ENCODE measurements at regions not wholly inside any gene's neighbourhood (a gene's known extent, or its start where the extent isn't known, plus 50 kb on each side); places are given as distances from the start of the nearest gene placed in this dataset.

DNA sequence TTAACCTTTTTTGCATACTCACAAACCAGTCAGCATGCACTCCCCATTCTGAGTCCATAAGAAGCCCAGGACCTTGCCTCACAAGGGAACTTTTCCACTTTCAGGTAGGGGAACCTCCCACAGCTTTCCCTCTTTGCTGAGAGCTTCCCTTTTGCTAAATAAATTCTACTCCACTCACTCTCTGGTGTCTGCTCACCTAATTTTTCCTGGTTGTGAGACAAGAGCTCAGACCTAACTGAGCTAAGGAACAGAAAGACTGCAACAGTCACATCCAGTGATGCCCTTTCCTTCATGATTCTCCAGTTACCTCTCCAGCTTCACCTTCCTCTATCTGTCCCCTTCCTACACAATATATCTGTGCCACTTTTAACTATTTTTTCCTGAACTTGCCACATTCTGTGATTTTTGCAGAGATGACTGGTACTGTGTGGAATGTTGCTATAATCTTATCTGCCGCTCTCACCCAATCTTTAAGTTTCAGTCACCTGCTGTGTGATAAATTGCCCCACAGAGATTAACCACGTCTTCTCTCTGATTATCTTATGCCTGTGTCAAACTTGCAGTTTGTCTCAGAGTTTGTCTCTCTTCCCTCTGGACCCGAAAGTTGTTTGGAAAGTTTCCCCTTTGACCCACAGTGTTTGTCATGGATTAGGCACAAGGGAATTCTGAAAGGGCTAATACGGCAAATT, 737.1 kb upstream of the FLRT2 start:
- DNase-seq: no peak

DNA sequence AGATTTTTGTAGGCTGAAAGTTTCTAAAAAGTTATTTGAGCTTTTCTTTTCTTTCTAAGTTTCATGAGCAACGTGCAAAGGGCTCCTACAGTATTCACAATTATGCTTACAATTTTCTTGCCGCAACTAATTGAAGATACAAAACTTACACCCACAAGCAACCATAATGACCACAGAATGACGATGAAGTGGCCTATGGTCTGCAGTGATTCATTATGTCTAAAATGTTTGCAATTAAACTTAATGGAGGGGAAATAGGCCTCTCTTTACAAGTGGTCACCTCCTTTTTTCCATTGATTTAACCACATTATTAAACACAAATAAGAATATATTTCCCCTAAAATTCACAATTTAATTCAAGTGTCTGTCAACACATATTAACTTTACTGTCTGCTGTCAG, 732.6 kb upstream of the FLRT2 start:
- no peak for DNase-seq

DNA sequence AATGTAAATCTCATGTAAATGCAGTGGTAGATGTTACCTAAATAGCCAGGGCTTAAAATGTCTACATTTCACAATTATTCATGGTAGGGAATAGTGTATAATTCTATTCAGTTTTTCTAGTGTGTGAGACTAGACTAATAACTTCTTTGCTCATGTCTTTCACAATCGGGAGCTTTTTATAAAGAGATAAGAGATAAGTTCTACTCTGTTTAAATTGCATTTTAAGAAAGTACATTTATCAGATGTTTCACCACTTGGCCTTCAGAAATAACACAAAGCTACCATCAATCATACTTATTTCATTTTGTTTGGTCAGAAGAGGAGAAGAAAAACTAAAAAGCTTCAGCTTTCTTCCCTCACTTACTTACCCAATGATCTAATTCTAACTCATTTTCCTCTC, 725.5 kb upstream of the FLRT2 start:
- no peak for DNase-seq

DNA sequence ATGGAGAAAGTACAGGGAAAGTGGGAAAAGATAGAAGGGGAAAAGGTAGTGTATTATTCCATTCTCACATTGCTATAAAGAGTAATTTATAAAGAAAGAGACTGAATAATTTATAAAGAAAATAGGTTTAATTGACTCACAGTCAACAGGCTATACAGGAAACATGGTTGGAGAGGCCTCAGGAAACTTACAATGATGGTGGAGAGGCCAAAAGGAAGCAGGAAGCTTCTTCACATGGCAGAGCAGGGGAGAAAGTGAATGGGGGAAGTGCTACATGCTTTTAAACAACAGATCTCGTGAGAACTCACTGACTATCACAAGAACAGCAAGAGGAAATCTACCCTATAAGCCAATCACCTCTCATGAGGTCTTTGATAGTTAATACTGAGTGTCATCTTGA, 725.0 kb upstream of the FLRT2 start:
- DNase-seq: no peak

DNA sequence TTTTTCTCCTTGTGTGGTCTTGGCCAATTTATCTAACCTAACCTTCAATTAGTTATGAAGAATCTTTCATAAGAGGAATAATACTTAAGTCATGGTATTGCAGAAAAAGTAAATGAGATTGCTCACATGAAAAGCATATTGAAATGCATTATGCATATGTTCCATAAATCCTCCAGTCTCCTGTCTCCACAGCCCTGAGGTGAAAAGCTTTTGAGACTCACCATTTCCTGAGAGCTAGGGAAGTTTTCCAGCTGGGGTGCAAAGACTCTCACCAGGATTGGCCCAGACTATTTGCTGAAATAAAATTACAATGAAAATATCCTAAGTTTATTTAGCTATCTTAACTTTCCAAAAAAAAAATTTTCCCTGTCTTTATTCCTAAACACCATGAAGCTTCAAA, 723.8 kb upstream of the FLRT2 start:
- no peak for DNase-seq

DNA sequence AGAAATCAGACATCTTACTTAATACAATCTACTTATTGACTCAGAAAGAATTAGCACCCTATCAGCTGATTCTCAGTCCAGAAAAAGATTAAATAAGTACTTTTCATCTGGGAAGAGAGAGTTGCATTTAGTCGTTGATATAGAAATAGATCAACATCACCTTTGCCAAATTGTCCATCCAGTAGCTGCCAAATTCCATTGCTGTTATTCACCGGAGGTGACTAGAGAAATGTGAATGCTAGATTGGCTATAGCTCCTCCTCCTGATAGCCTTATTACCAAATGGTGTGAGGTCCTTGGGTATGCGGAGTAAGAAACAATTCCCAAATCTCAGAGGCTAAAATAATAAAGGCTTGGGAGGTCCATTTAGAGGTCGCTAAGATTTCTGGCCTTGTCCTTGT, 723.3 kb upstream of the FLRT2 start:
- DNase-seq: no peak

DNA sequence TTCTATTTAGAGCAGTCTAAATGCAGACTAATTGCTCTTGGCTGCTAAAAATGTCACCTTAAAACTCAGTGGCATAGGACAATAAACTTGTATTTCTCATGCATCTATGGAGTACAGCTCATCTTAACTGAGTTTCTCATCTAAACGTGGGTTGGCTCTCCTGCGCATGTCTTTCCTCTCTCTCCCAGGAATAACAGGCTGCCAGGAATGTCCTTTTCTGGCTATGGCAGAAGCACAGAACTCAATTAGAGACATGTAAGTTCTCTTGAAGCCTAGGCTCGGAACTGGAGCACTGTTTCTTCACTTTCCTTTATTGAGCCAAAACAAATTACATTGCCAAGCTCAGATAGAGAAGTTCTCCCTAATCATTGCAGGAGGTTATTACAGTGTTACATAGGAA, 722.3 kb upstream of the FLRT2 start:
- no peak for DNase-seq

DNA sequence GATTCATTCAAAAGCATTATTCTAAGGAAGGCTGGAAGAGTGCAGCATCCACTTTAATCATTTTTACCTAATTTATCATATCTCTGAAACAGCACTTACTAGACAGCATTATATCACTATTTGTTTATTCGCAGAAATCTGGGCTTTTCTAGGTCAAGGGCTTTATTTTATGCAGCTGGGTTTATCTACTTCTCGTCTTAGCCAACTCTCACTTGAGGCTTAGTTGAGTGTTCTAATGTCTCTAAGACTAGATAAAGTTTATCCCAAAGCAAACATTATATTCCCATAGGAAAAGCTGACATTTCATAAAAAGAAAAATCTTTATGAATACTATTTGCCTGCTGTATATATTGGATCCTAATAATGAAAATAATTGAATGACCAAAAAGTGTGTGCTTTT, 720.8 kb upstream of the FLRT2 start:
- DNase-seq: no peak

DNA sequence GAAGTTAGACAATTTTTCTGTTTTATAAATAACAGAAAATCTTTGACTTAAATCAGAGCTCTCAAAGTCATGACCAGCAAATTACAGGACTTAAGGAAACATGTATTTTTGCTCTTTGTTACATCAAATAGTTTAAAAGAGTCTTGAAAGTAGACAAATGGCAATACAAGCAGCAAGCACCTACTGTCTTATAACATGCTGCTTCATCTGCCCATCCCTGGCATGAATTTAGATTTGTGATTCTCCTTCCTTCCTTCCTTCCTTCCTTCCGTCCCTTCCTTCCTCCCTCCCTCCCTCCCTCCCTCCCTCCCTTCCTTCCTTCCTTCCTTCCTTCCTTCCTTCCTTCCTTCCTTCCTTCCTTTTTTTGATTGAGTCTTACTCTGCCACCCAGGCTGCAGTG, 715.6 kb upstream of the FLRT2 start:
- DNase-seq: no peak

DNA sequence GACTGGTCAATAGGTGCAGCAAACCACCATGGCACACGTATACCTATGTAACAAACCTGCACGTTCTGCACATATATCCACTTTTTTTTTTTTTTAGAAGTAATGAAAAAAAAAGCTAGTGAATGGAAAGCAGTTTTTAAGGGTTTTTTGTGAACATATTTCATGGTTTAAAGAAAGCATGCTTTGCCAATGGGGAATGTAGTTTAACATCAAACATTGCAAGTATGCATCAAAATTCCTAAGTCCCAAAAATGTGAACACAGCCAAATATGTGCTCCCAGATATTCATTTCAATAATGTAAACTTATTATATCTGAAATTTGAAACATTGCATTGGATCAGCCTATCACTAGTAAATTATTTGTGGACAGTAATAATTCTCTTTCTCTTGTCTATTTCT, 710.4 kb upstream of the FLRT2 start:
- no peak for DNase-seq

DNA sequence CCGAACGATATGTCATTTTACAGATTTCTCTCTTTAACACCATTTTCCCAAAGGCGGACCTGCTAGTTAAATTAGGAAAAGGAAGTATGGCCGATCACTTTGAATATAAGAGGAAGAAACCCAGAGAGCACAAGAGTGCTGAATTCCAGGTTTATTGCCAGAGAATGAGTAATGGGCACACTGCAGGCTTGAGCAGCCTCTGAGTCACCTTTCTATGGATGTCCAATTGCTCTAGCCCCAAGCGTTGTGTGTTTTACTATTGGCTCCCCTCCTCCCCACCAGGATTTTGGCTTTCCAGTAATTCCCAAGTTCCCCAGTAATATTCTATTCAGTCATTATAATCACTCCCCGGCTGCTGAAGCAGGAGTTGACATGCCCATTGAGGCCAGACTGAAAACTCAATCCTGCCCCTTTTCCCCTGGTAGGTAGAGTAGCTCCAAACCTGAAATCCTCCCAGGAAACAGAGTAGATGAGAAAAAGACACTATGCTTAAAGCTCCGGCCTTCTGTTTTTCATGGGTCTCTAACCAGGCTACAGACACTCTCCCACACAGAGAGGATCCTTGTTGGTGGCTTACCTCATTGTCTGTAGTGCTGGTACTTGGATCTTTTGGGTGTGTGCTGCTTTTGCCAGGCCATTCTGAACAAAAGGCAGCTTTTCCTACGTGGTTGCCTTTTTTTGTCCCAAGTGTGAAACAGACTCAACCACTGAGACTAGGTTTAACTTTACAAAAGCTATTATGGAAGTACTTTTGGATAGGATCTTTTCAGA, 704.3 kb upstream of the FLRT2 start:
- DNase-seq: no peak

DNA sequence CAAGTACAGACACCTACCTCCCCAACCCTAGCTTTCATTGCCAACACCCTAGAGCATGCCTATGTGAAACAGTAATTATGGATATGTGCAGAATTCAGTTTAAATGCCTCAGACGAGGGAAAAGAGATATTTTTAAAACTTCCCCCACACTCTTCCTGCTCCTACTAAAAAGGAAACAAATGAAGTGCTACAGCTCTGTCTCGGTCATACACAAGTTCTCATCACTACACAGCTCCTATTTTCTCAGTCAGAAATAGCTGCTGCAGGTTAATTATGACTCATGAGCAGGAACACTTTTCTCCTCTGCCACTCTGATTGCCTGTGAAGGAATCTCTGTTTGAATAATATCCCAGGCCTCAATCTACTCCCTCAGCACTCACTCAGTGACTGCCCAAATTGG, 703.6 kb upstream of the FLRT2 start:
- DNase-seq: no peak

DNA sequence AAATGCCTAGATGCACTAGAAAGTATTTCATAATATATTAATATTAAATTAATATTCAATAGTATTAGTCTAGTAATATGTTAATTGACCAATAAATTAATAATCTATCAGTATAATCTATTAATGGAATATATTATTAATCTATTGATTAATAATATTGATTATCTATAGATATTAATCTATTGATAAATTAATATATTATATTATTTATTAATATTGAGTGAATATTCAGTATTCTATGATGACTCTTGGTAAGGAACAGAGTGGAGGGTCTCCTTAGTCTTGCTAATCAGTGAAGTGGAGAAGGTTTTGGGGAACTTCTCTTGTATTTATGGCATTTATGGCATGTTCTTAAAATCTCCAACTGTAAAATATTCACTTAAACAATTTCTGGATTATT, 679.3 kb upstream of the FLRT2 start:
- no peak for DNase-seq

DNA sequence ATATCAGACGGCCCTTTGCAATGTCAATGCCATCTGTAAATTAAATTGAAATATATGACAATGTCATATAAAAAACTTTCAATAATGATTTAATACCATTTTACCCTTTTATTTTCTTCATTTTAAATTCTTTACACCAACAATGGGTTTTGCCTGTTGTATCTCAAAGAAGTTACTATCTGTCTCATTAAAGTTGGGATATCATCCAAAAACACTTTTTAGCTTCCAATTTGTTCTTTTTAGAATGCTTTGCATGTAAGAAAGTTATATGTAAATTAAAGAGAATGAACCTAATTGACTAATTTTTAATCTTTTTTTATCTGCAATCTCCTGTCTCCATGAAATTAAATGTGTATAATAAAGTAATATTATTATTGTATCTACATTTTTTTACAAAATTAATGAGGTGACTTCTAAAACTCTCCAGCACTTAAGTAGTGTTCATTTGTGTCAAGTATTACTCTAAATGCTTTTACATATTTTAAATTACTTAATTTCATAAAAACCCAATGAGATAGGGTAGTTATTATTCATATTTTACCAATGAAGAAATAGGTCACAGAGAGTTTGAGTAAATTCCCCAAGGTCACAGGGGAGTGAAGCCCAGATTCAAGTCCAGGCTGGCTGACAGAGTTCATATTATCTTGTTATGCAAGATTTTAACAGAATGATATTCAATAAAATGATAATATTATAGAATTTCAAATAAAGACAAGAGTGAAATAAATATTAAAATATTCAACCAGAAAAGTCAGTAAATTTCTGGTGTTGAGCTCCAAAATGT, 673.0 kb upstream of the FLRT2 start:
- no peak for DNase-seq

DNA sequence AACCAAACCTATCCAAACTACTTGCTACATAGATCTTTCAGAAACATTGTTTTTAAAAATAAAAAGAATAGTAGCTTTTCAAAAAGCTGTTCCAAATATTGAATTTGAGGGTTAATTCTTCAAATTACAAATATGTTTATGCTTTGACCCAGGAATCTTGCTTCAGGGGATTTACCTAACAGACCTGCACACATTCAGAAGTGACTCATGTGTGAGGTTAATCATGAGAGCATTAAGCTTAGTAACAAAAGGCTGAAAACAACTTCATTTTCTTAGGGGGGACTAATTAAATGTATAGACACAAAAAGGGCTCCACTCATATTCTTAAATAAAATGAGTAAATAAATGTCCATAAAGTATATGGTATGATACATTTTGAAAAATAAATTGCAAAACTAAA, 672.4 kb upstream of the FLRT2 start:
- DNase-seq: no peak

DNA sequence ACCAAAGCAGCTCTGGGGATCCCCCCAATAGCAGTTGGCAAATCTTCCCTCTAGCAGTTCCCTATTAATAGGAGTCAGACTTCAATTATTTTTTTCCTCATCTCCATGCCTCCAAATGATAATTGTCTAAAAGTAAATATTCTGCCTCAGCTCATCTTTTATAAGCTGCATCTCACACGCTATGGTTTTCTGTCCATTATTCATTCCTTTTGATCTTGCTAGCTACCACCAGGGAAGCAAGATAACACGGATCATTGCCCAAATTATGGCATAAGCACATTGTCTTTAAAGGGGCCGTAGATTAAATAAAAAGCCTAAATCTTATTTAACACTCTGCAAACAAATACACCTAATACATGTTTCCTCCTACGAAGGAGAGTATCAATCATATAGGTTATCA, 670.8 kb upstream of the FLRT2 start:
- no peak for DNase-seq

DNA sequence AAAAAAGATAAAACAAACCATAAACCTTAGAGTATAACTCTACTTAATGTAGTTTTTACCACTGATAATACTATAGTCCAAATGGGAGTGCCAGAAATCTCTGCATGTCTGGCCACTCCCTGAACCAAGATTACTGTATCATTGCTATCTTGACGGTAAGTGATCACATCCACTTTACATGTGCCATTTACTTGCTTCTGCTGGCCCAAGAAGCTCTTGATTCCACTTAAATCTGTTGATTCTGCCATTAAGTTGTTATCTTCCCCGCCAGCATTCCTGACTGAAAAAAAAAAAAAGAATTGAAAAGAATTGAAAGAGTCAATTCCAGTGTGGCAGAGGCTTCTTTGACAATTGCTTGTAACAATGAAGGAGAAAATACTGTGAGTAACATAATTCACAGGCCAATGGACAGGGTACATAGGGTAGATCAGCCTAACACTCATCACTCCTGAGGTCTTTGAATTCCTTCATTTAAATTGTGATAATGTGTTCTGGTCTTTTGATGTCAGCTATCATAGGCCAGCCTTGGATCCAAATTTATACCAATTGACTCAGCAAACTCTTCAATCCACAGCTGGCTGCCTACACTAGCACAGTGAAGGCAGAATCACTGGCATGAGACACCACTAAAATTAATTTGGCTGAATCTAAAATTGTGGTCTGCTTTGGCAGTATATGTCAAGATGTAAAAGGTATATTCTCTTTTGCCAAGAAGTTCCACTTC, 665.2 kb upstream of the FLRT2 start:
- no peak for DNase-seq

DNA sequence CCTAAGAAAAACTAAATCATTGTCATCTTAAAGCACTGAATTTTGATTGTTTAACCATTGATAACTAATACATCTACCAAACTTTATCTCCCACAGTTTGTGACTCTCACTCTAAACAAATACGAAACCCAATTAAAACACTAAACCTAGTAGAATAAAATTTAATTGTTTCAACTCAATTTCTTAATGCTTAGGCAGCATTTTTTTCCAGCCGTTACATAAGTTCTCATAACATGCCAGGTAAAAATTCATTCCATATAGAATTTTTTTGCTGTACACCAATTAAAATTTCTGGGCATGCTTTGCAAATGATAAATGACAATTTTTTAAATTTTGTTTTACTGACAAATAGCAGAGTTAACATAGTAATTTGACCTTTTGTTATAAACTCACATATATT, 658.2 kb upstream of the FLRT2 start:
- no peak for DNase-seq

DNA sequence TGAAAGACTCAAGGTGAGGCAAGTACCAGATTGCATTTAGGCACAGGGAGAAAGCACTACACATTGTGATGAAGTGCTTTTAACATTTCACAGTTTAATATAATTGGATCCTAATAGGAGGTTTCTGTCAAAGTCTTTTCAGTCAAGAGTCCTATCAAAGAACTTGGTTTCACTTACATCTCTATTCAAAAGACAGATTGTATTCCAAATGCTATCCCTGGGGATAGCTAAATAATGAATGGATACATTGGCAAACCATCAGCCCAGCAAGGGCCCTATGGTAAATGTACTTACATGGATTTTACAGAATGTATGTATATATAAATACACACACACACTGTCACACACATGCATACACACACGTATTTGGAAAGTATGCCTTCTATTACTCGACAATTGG, 655.5 kb upstream of the FLRT2 start:
- DNase-seq: no peak

DNA sequence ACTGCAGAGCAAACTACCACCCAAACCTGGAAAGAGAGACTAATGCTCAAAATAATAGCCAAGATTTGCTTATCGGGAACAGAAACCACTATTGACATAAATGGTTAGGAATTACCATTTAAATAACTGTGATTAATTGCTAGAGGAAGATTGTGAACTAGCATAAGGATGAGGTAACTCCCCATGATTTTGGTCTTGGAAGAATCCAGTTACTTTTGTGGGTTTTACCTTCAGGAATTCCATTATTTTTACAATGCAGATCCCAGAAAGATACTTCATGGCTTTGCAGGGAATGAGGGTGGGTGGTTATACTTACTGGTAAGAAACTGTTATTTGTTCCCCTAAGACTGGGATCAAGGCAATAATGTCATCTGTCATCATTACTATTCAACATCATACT, 652.9 kb upstream of the FLRT2 start:
- no peak for DNase-seq

DNA sequence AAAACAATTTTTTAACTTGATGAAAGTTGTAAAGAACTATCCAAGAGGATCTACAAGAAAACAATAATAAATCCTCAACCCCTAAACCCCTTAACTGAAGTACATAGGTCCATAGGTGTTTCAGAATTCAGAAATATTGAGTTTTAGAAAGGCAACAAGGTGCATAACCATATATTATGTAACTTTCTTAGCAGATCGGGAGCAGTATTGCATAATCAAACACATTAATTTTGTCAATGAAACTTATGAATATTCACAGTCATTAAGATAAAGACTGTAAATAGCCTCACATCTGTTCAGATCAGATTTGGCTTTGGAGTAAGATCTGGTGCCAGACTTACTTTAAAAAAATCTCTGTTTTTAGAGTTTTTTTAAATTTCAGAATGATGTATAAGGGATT, 647.1 kb upstream of the FLRT2 start:
- no peak for DNase-seq

DNA sequence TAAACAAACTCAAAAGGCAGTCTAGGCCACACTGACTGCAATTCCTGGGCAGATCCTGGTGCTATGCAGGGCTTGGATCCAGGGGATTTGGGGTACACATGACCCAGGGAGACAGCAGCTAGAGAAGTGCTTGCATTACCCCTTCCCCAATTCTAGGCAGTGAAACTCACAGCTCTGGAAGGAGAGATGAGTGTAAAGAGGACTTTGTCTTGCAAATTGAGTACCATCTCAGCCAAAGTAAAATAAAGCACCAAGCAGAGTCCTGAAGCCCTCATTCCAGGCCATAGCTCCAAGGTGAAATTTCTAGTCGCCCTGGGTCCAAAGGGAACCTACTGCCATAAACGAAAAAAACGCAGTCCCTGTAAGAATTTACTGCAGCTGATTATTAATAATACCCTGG, 644.9 kb upstream of the FLRT2 start:
- no peak for DNase-seq

DNA sequence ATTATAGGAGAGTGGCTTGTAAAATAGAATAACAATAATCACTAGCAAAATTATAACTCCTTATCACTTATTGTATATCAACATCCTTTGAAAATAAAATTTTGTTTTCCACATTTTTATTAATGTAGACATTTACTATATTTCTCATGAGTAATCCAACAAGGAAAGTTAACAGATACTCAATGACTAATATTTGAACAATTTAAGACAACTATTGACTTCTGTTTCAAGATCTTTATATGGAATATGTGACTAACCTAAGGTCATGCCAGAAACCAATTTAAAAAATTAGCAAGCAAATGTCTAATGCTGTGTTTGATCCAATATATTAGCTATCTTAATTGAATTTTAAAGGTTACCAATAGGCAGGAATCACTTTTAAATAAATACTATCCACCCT, 638.5 kb upstream of the FLRT2 start:
- DNase-seq: no peak

DNA sequence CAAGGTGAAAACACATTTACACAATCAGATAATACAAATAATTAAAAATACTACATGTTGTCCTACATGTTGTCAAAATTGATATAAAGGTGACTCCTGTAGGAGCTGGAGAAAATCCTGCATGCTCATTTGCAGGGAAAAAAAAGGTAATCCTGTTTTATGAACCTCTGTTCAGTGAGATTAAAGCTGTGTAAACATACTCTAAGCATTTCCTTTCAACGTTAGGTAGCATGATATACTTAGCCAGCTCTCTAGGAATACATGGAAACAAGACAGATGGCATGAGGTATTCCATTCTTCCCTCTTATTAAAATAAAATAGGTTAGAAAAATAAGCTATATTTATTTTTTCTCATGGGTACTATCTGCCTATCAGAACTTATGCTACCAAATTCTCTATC, 635.7 kb upstream of the FLRT2 start:
- DNase-seq: peak; percentile 5

Data from NCI-H774 (cell line).